ENCODE measurements at regions not wholly inside any gene's neighbourhood (a gene's known extent, or its start where the extent isn't known, plus 50 kb on each side); places are given as distances from the start of the nearest gene placed in this dataset.

DNA sequence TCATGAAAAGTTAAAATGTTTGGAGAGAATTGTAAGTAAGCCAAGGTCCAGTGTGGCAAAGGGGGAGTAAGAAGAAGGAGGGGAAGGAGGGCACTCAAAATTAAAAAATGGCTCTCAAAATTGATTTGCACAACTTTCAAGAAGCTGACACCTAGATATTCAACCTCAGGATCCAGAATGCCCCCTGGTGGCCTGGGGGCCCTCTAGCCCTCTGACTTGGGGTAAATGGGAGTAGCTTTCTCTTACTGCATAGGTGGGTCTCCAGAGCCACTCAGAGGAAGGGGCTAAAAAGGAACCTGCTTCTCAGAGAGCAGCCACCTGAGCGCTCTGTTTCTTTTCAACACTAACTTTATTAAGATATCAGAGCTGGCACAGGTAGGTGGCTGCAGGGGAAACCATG is 968.5 kb downstream of the BCL11A start:
- Histone ChIP-seq H3K4me3 (no peak overlapping the region), H3K9me3 (no peaks in the 10 kb centered on the region), H3K27me3 (replicated peaks; ENCODE audit: insufficient read depth) (no peaks in the 10 kb centered on the region), H3K27ac (no peak overlapping the region), H3K36me3 (no peaks in the 10 kb centered on the region), H3K4me1 (ENCODE audit: control insufficient read depth in 1 of 2, low read depth in 2 of 2) (no peaks in the 10 kb centered on the region)
- no peak for TF ChIP-seq CTCF (IDR thresholded peaks at IDR 0.05)
- no peak for ATAC-seq (ENCODE audit: insufficient number of reproducible peaks, low FRiP score, low read depth)
- no peak for DNase-seq (ENCODE audit: low spot score)

DNA sequence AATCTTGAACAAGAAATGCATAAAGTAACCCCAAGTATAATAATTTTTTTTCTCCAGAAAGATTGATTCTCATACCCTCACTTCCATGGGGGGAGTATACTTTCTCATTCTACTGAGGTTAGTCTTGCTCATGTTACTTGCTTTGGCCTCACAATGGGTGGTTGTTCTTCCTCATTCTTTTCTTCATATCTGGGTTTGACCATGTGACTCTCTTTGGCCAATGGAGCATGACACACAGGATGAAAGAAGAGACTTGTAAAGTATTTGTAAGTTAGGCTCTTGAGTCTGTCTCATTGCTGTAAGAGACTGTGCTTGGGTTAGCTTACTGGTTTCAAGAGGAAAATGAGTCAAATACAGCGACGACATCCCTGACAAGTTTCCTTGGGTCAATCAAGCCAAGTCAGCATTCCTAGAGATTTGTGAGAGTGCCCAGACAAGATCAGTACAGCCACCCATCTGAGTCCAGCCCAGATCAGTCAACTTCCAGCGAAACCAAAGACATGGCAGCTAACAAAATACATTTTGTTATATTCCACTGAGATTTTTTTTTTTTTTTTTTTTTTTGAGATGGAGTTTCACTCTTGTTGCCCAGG is 970.2 kb downstream of the BCL11A start:
- no peak for TF ChIP-seq CTCF (IDR thresholded peaks at IDR 0.05)
- Histone ChIP-seq H3K27me3 (replicated peaks; ENCODE audit: insufficient read depth) (no peaks in the 10 kb centered on the region), H3K4me1 (ENCODE audit: control insufficient read depth in 1 of 2, low read depth in 2 of 2) (no peaks in the 10 kb centered on the region), H3K27ac (no peak overlapping the region), H3K36me3 (no peaks in the 10 kb centered on the region), H3K9me3 (no peaks in the 10 kb centered on the region), H3K4me3 (no peak overlapping the region)
- ATAC-seq (ENCODE audit: insufficient number of reproducible peaks, low FRiP score, low read depth) (no peak), DNase-seq (ENCODE audit: low spot score) (no peak)

- no peak for TF ChIP-seq CTCF (IDR thresholded peaks at IDR 0.05)
- ATAC-seq (ENCODE audit: insufficient number of reproducible peaks, low FRiP score, low read depth) = no peak
Observed at GRCh38 chr2:59578349-59578748, 975.1 kb downstream of the BCL11A start.

DNA sequence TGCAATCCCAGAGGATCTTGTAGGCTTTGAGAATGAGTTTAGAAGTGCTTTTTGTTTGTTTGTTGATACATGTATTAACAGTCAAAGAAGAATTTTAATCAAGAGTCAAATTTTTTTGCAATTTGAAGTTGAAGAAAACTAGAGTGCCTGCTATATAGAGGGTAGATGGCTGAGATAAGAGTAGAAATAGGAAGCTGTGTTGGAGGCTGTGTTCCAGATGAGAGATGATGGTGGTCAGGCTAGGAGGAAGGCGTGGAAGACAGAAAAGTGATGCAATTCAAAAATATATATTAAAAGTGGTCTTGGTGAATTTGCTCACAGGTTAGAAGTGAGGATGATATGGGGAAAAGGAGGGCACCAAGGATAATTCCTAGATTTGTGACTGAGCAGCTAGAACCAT is 978.3 kb downstream of the BCL11A start:
- DNase-seq (ENCODE audit: low spot score) (no peak), ATAC-seq (ENCODE audit: insufficient number of reproducible peaks, low FRiP score, low read depth) (no peak)
- no peaks in the 10 kb centered on the region for H3K36me3 ChIP-seq
- H3K4me1 ChIP-seq (ENCODE audit: control insufficient read depth in 1 of 2, low read depth in 2 of 2) = no peaks in the 10 kb centered on the region
- H3K4me3 ChIP-seq = no peak overlapping the region
- H3K27me3 ChIP-seq (replicated peaks; ENCODE audit: insufficient read depth) = no peaks in the 10 kb centered on the region
- H3K27ac ChIP-seq = no peak overlapping the region
- TF ChIP-seq CTCF (IDR thresholded peaks at IDR 0.05) = no peak
- no peaks in the 10 kb centered on the region for H3K9me3 ChIP-seq

More at GRCh38 chr2:59578349-59578748, 975.1 kb downstream of the BCL11A start:
- Histone ChIP-seq H3K27ac (no peak overlapping the region), H3K9me3 (no peaks in the 10 kb centered on the region), H3K27me3 (replicated peaks; ENCODE audit: insufficient read depth) (no peaks in the 10 kb centered on the region), H3K36me3 (no peaks in the 10 kb centered on the region), H3K4me1 (ENCODE audit: control insufficient read depth in 1 of 2, low read depth in 2 of 2) (no peaks in the 10 kb centered on the region), H3K4me3 (no peak overlapping the region)
- DNase-seq (ENCODE audit: low spot score) = no peak

GRCh38 chr2:59572227-59572626 is 981.2 kb downstream of the BCL11A start:
- H3K4me1 ChIP-seq (ENCODE audit: control insufficient read depth in 1 of 2, low read depth in 2 of 2) = no peaks in the 10 kb centered on the region
- no peak overlapping the region for H3K27ac ChIP-seq
- DNase-seq (ENCODE audit: low spot score) (no peak), ATAC-seq (ENCODE audit: insufficient number of reproducible peaks, low FRiP score, low read depth) (no peak)
- no peaks in the 10 kb centered on the region for H3K27me3 ChIP-seq (replicated peaks; ENCODE audit: insufficient read depth)
- TF ChIP-seq CTCF (IDR thresholded peaks at IDR 0.05) = no peak
- no peak overlapping the region for H3K4me3 ChIP-seq
- H3K36me3 ChIP-seq = no peaks in the 10 kb centered on the region
- H3K9me3 ChIP-seq = no peaks in the 10 kb centered on the region
